HFF-Myc (cell line): ENCODE measurements at regions not wholly inside any gene's neighbourhood (a gene's known extent, or its start where the extent isn't known, plus 50 kb on each side); places are given as distances from the start of the nearest gene placed in this dataset.

Source experiments
- DNase-seq: peaks from one replicate; pipeline ENCODE4 v3.0.0-alpha.2; 2011; ENCODE audit warnings: low read depth; ENCODE audit errors: extremely low read depth
- H3K4me3 ChIP-seq: replicated peaks from 2 replicates; pipeline ENCODE4 v1.5.1; 2011; ENCODE audit warnings: low read depth, mild to moderate bottlenecking, control low read depth, low read length
- CTCF ChIP-seq: IDR thresholded peaks from 2 replicates; pipeline ENCODE4 v1.5.1; 2012; ENCODE audit warnings: mild to moderate bottlenecking, low read depth, low read length, control low read depth; ENCODE audit errors: missing control alignments

GRCh38 chr4:125398263-125399002 is 83.7 kb downstream of the FAT4 start:
- no peak for TF ChIP-seq CTCF
- DNase-seq = no peak

GRCh38 chr4:125400756-125401155 is 86.0 kb downstream of the FAT4 start:
- TF ChIP-seq CTCF = no peak
- no peak overlapping the region for H3K4me3 ChIP-seq
- DNase-seq = no peak

More at GRCh38 chr4:125398263-125399002, 83.7 kb downstream of the FAT4 start:
- H3K4me3 ChIP-seq = no peak overlapping the region

- no peak for DNase-seq
- no peak overlapping the region for H3K4me3 ChIP-seq
- TF ChIP-seq CTCF = no peak
These were observed 87.0 kb downstream of the FAT4 start for GRCh38 chr4:125401784-125402183.

GRCh38 chr4:125420526-125420925 is 105.8 kb downstream of the FAT4 start:
- no peak overlapping the region for H3K4me3 ChIP-seq
- DNase-seq = no peak
- TF ChIP-seq CTCF = no peak

- no peak overlapping the region for H3K4me3 ChIP-seq
- DNase-seq = no peak
- TF ChIP-seq CTCF = no peak
These were observed 106.8 kb downstream of the FAT4 start for GRCh38 chr4:125421547-125421946.

GRCh38 chr4:125423124-125423523 is 108.4 kb downstream of the FAT4 start:
- no peak for TF ChIP-seq CTCF
- DNase-seq = no peak
- H3K4me3 ChIP-seq = no peak overlapping the region

GRCh38 chr4:125428832-125429231 is 114.1 kb downstream of the FAT4 start:
- no peak for TF ChIP-seq CTCF
- H3K4me3 ChIP-seq = no peak overlapping the region
- no peak for DNase-seq
